Panc1 (cell line): ENCODE measurements at regions not wholly inside any gene's neighbourhood (a gene's known extent, or its start where the extent isn't known, plus 50 kb on each side); places are given as distances from the start of the nearest gene placed in this dataset.
"Not testable (repeated sequence)": the region's sequence is repeated elsewhere in the genome, so short reads cannot be mapped to it uniquely, and the experiment has no call there.

Experiments used
- CTCF ChIP-seq: fragments of 450-650 bp; IDR thresholded peaks from 2 replicates; pipeline ENCODE4 v1.5.1; 2017; ENCODE audit warnings: mild to moderate bottlenecking
- POLR2AphosphoS5 ChIP-seq: IDR thresholded peaks from 2 replicates; pipeline ENCODE4 v1.6.1; 2012; ENCODE audit warnings: mild to moderate bottlenecking, low read depth, low read length, moderate library complexity
- REST ChIP-seq, 2 experiments: IDR thresholded peaks; 2 replicates each; pipeline ENCODE4 v1.6.1; 2011 to 2012; ENCODE audit warnings: low read depth in 2 of 2, control low read depth in 1 of 2, low read length in 1 of 2, mild to moderate bottlenecking in 1 of 2, moderate library complexity in 1 of 2; ENCODE audit not compliant: insufficient read depth in 1 of 2
- SIN3A ChIP-seq: IDR thresholded peaks from 2 replicates; pipeline ENCODE4 v1.6.1; 2012; ENCODE audit warnings: low read depth, mild to moderate bottlenecking, low read length, moderate library complexity, borderline replicate concordance; ENCODE audit not compliant: insufficient read depth

GRCh38 chr2:89129440-89129839, 438.0 kb downstream of the RPIA start:
- not testable (repeated sequence) for TF ChIP-seq CTCF; REST (IDR thresholded peaks at IDR 0.05; ENCODE audit: insufficient read depth in 1 of 2, low read depth in 2 of 2, low read length in 1 of 2); SIN3A; POLR2AphosphoS5
